ENCODE measurements at regions not wholly inside any gene's neighbourhood (a gene's known extent, or its start where the extent isn't known, plus 50 kb on each side); places are given as distances from the start of the nearest gene placed in this dataset.

GRCh38 chr12:107310621-107311020, 217.3 kb upstream of the CRY1 start:
- TF ChIP-seq TAF1 (IDR thresholded peaks at IDR 0.05; ENCODE audit: low read depth) = no peak
- TF ChIP-seq ZBTB7A (IDR thresholded peaks at IDR 0.05; ENCODE audit: low read depth) = no peak
- no peak for TF ChIP-seq NFIC (IDR thresholded peaks at IDR 0.05)
- no peak for TF ChIP-seq MAX (IDR thresholded peaks at IDR 0.05)
- no peak for TF ChIP-seq FOXM1 (IDR thresholded peaks at IDR 0.05; ENCODE audit: borderline replicate concordance, low read depth)
- no peak for TF ChIP-seq CREB1 (IDR thresholded peaks at IDR 0.05; ENCODE audit: low read depth)
- no peak for TF ChIP-seq EP300 (IDR thresholded peaks at IDR 0.05; ENCODE audit: borderline replicate concordance)
- no peak for TF ChIP-seq EGR1 (IDR thresholded peaks at IDR 0.05)
- TF ChIP-seq USF1 (IDR thresholded peaks at IDR 0.05) = no peak
- TF ChIP-seq REST (IDR thresholded peaks at IDR 0.05; ENCODE audit: low read depth) = no peak
- TF ChIP-seq CEBPB (IDR thresholded peaks at IDR 0.05) = no peak
- TF ChIP-seq RAD21 (IDR thresholded peaks at IDR 0.05; ENCODE audit: low read depth) = no peak
- TF ChIP-seq TCF12 (IDR thresholded peaks at IDR 0.05; ENCODE audit: low read depth) = no peak
- no peak for TF ChIP-seq TEAD4 (IDR thresholded peaks at IDR 0.05)
- no peak for TF ChIP-seq YY1 (IDR thresholded peaks at IDR 0.05; ENCODE audit: low read depth)

- TF ChIP-seq RAD21 (IDR thresholded peaks at IDR 0.05; ENCODE audit: low read depth) (no peak), NFIC (IDR thresholded peaks at IDR 0.05) (no peak), USF1 (IDR thresholded peaks at IDR 0.05) (no peak), CREB1 (IDR thresholded peaks at IDR 0.05; ENCODE audit: low read depth) (no peak), EP300 (IDR thresholded peaks at IDR 0.05; ENCODE audit: borderline replicate concordance) (no peak), FOXM1 (IDR thresholded peaks at IDR 0.05; ENCODE audit: borderline replicate concordance, low read depth) (no peak), ZBTB7A (IDR thresholded peaks at IDR 0.05; ENCODE audit: low read depth) (no peak), MAX (IDR thresholded peaks at IDR 0.05) (no peak), TEAD4 (IDR thresholded peaks at IDR 0.05) (no peak), YY1 (IDR thresholded peaks at IDR 0.05; ENCODE audit: low read depth) (no peak), TCF12 (IDR thresholded peaks at IDR 0.05; ENCODE audit: low read depth) (no peak), REST (IDR thresholded peaks at IDR 0.05; ENCODE audit: low read depth) (no peak), CEBPB (IDR thresholded peaks at IDR 0.05) (no peak), TAF1 (IDR thresholded peaks at IDR 0.05; ENCODE audit: low read depth) (no peak), EGR1 (IDR thresholded peaks at IDR 0.05) (no peak)
These were observed 218.3 kb upstream of the CRY1 start for GRCh38 chr12:107311682-107312081.

- TF ChIP-seq MAX (IDR thresholded peaks at IDR 0.05) (peak; percentile 56), USF1 (IDR thresholded peaks at IDR 0.05) (0 out of 2 replicates have a peak, but pooled peaks have one; percentile 13), TAF1 (IDR thresholded peaks at IDR 0.05; ENCODE audit: low read depth) (peak; percentile 50; the same call in 1 of the 2 replicates), ZBTB7A (IDR thresholded peaks at IDR 0.05; ENCODE audit: low read depth) (no peak), NFIC (IDR thresholded peaks at IDR 0.05) (no peak), YY1 (IDR thresholded peaks at IDR 0.05; ENCODE audit: low read depth) (0 out of 2 replicates have a peak, but pooled peaks have one; percentile 9), RAD21 (IDR thresholded peaks at IDR 0.05; ENCODE audit: low read depth) (peak; percentile 8; the same call in 1 of the 2 replicates)
These were observed 224.6 kb upstream of the CRY1 start for GRCh38 chr12:107317751-107318555.

- TF ChIP-seq TCF12 (IDR thresholded peaks at IDR 0.05; ENCODE audit: low read depth) = peak; percentile 56; the same call in 1 of the 2 replicates
- no peak for TF ChIP-seq USF1 (IDR thresholded peaks at IDR 0.05)
- no peak for TF ChIP-seq TAF1 (IDR thresholded peaks at IDR 0.05; ENCODE audit: low read depth)
- no peak for TF ChIP-seq FOXM1 (IDR thresholded peaks at IDR 0.05; ENCODE audit: borderline replicate concordance, low read depth)
These were observed 225.1 kb upstream of the CRY1 start for GRCh38 chr12:107318556-107318805.

All from Ishikawa (cell line).